ENCODE measurements at regions not wholly inside any gene's neighbourhood (a gene's known extent, or its start where the extent isn't known, plus 50 kb on each side); places are given as distances from the start of the nearest gene placed in this dataset.

DNA sequence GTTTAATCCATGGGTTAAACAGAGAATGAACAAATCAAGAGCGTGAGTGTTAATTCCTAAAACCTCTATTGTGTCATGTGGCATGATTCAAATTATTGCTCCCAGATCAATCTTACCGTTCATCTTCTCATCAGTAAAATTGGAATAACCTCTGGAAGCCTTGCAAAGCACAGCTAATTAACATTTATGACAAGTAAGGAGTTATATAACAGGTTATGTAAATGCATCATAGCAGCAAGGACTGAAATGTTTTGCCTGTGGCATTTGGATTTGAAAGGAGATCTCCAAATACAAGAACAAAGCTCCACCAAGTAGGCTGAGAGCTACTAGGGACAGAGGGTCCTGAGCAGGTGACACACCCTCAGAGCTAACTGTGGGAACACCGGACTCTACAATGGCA lies 502.9 kb upstream of the CELF2 start:
- DNase-seq (ENCODE audit: low spot score), result no peak
- no peak for ATAC-seq (ENCODE audit: low FRiP score)
- TF ChIP-seq, protein P1, sequence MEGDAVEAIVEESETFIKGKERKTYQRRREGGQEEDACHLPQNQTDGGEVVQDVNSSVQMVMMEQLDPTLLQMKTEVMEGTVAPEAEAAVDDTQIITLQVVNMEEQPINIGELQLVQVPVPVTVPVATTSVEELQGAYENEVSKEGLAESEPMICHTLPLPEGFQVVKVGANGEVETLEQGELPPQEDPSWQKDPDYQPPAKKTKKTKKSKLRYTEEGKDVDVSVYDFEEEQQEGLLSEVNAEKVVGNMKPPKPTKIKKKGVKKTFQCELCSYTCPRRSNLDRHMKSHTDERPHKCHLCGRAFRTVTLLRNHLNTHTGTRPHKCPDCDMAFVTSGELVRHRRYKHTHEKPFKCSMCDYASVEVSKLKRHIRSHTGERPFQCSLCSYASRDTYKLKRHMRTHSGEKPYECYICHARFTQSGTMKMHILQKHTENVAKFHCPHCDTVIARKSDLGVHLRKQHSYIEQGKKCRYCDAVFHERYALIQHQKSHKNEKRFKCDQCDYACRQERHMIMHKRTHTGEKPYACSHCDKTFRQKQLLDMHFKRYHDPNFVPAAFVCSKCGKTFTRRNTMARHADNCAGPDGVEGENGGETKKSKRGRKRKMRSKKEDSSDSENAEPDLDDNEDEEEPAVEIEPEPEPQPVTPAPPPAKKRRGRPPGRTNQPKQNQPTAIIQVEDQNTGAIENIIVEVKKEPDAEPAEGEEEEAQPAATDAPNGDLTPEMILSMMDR (IDR thresholded peaks at IDR 0.05), result no peak

DNA sequence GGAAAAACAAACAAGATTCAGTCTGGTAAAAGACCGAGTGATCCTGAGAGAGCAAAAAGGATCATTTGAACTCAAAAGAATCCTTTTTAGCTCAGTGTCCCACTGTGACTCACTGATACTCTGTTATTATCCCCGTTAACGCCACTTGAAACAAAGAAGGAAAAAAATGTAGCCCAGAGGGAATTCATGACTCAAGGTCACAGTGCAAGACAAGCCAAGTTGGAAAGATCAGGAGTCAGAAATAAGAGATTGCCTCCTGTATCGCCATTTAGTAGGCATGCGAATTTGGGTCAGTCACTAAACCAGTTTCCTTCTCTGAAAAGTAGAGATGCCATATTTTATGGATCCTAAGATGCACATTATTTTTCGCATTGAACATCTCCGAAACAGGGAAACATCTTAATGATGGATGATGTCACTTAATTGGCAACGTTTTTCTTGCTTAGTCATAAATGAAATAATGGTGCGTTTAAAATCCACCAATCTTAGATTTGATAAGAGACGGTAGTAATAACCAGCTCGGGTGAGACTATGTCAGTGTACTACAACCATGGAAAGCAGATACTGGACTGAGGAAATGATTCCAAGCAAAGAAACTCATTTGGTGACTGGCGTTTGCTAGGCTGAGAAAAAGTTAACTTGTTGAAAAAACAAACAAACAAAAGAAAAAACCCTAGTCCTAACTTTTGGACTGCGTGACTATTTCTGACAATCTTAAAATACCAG lies 502.0 kb upstream of the CELF2 start:
- ATAC-seq (ENCODE audit: low FRiP score) (no peak), DNase-seq (ENCODE audit: low spot score) (no peak)
- TF ChIP-seq, protein P1 (IDR thresholded peaks at IDR 0.05), result no peak

DNA sequence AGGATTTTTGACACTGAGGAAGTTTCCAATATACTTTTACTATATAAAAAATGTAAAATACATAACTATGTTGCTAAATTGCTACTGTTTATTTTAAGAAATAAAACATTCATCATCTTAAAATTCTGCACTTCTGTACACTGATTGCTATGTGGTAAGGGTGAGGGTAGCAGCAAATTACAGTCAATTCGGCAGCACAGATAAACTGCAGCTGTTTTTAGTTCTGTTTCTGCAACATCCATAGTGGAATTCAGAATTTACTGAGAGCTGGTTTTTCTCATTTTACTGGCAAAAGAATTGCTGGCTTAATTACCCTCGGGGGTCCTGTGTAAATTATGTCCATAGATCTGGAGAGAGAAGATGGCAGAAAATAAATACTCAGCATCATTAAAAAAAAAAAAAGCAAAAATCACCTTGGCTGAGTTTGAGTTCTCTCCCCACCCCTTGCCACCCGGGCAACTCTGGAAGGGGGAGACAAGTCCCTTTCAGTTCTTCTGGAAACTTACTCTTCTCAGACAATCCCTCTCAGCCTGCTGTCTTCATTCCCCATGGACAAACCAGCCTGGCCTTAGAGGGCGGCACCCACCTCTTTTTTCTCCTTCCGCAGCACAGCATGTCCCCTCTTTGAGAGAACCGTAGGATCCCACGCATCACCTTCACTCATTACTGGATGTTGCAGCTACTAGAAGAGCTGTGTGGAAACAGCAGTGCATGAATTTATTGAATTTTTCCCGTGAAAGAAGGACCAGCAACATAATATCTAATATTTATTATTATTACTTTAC lies 501.1 kb upstream of the CELF2 start:
- TF ChIP-seq, protein P1 (IDR thresholded peaks at IDR 0.05), result no peak
- no peak for ATAC-seq (ENCODE audit: low FRiP score)
- no peak for DNase-seq (ENCODE audit: low spot score)

DNA sequence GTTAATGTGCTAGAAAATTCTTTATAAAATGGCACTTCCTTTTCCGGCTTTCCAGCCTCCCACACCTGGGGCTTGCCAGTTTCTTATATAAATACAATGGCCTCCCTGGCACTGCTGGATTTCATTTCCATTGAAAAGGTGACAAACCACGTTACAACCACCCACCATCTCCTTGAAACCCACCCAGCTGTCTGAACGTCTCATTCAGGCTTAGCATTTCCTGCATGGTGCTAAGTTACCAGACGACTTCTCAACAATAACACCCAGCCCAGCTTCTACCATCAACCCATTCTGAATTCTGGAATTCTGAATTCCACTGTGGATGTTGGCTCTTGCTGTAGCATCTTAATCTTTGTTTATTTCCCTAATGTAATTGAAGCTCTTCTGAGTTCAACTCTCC lies 499.8 kb upstream of the CELF2 start:
- TF ChIP-seq, protein P1 (IDR thresholded peaks at IDR 0.05), result no peak
- ATAC-seq (ENCODE audit: low FRiP score) (no peak), DNase-seq (ENCODE audit: low spot score) (no peak)

DNA sequence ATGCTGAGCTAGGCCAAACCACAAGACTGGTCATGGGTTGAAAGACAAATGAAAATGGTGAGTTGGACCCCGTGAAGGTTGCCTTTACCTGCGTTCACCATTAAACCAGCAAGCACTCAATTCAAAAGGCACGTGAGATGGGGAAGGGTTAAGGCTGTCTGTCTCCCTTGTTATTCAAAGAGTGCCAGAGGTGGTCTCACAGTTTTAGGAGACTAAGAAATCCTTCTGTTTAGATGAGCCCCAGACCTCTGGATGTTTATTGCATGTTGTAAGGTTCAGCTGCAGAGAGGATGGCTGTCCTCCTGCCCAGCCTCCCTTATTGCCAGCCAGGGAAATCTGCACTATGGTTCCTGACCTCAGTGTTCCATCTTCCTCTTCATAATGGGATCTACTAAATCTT lies 498.0 kb upstream of the CELF2 start:
- no peak for ATAC-seq (ENCODE audit: low FRiP score)
- DNase-seq (ENCODE audit: low spot score), result no peak
- TF ChIP-seq, protein P1 (IDR thresholded peaks at IDR 0.05), result no peak

DNA sequence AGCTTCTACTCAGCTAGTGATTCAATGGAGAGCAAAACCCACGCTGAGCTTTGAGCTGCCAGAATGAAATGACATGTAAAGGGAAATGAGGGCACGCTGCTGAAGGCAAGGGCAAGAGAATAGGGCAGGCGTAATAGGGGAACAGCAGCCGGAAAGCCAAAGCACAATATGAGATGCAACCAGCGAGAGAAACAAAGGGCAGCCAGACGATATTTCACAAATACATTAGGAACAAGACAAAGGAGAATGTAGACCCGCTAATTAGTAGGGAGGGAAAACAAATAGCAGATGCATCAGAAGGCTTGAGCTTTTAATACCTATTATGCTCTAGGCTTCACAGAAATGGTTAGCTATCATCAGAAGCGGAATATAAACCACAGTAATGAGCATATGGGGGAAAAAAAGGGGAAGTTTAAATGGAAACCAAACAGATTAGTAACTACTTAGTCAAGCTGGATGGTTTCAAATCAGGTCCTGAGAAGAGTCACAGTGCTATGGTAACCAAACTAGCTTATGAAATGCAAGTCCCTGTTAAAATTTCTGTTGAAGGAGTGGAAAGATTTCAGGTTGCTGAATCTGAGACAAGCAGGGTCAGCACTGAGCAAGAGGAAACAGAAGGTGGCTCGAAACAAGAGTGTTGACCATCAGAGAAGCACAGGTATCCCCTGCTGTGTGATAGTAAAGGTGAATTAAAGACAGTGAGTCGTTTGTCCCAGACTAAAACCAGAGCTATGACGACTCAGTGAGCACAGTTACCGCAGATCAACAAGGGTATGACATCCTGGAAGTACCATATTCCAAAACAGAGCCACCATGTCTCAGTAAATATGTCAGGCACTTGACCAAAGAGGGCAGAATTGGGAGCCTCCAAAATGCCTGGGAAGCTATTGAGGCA lies 496.9 kb upstream of the CELF2 start:
- ATAC-seq (ENCODE audit: low FRiP score), result no peak
- DNase-seq (ENCODE audit: low spot score), result no peak
- TF ChIP-seq, protein P1 (IDR thresholded peaks at IDR 0.05), result no peak
